C4-2B (cell line): ENCODE measurements at regions not wholly inside any gene's neighbourhood (a gene's known extent, or its start where the extent isn't known, plus 50 kb on each side); places are given as distances from the start of the nearest gene placed in this dataset.

Experiments
- CTCF ChIP-seq: fragments of 450-650 bp; conservative IDR thresholded peaks from 2 replicates; pipeline ENCODE4 v1.5.1; 2017; ENCODE audit warnings: mild to moderate bottlenecking
- ZFX ChIP-seq: fragments of 450-650 bp; IDR thresholded peaks from 2 replicates; pipeline ENCODE4 v1.6.1; 2017

GRCh38 chr14:31920989-31921650 is 156.0 kb upstream of the ARHGAP5 start:
- no peak for TF ChIP-seq CTCF
- no peak for TF ChIP-seq ZFX
